SK-N-SH (cell line): ENCODE measurements at regions not wholly inside any gene's neighbourhood (a gene's known extent, or its start where the extent isn't known, plus 50 kb on each side); places are given as distances from the start of the nearest gene placed in this dataset.
"Not testable (repeated sequence)": the region's sequence is repeated elsewhere in the genome, so short reads cannot be mapped to it uniquely, and the experiment has no call there.

Experiments
- CTCF ChIA-PET: fragments of 300-600, 350-600 bp; formaldehyde crosslinking; extraction: SDS; loops from one replicate; lab custom pipeline; 2021; lab: Yijun Ruan, JAX
- POLR2A ChIA-PET: fragments of 350-600 bp; sonication (Branson Sonifier 250); formaldehyde crosslinking; extraction: SDS; loops from one replicate; lab custom pipeline; 2020; ENCODE audit warnings: antibody characterized with exemption, inconsistent platforms; lab: Yijun Ruan, JAX
- DNase-seq: peaks from one replicate; pipeline ENCODE4 v3.0.0; 2012
- H2AFZ ChIP-seq: fragments of 200-600 bp; sonication (generic); 2 replicates; pipeline ENCODE4 v1.8.1; 2016; ENCODE audit warnings: antibody characterized with exemption, mild to moderate bottlenecking, low read depth
- H3F3A ChIP-seq: fragments of 200-600 bp; sonication (generic); replicated peaks from 2 replicates; pipeline ENCODE3; 2016; ENCODE audit warnings: antibody characterized with exemption, mild to moderate bottlenecking; ENCODE audit not compliant: insufficient read depth
- H3K27ac ChIP-seq, 2 experiments: fragments of 200-500 bp in 1 of 2; fragments of 200-600 bp in 1 of 2; sonication (Bioruptor generic) in 1 of 2; sonication (generic), shearing (Covaris generic) in 1 of 2; 2 replicates each; pipeline versions ENCODE4 v1.5.1 to v1.6.1; 2014 to 2016; ENCODE audit warnings: low read depth in 2 of 2, inconsistent platforms in 1 of 2, low read length in 1 of 2, mild to moderate bottlenecking in 1 of 2, mixed read lengths in 1 of 2
- H3K27me3 ChIP-seq: fragments of 200-600 bp; sonication (generic), shearing (Covaris generic); 2 replicates; pipeline ENCODE4 v1.6.1; 2016; ENCODE audit warnings: mixed run types; ENCODE audit not compliant: insufficient read depth
- H3K36me3 ChIP-seq, 2 experiments: fragments of 200-500 bp in 1 of 2; fragments of 200-600 bp in 1 of 2; sonication (Bioruptor generic) in 1 of 2; sonication (generic) in 1 of 2; replicated peaks in 1 of 2; 2 replicates each; pipeline versions ENCODE3 to v1.5.1; 2014 to 2016; ENCODE audit warnings: low read length in 1 of 2, mild to moderate bottlenecking in 1 of 2; ENCODE audit not compliant: insufficient read depth in 2 of 2, control insufficient read depth in 1 of 2
- H3K4me1 ChIP-seq, 2 experiments: fragments of 200-500 bp in 1 of 2; fragments of 200-600 bp in 1 of 2; sonication (Bioruptor generic) in 1 of 2; sonication (generic), shearing (Covaris generic) in 1 of 2; 2 replicates each; pipeline versions ENCODE4 v1.5.1 to v1.6.1; 2014 to 2016; ENCODE audit warnings: low read depth in 1 of 2, low read length in 1 of 2, mixed run types in 1 of 2; ENCODE audit not compliant: insufficient read depth in 2 of 2, control insufficient read depth in 1 of 2
- H3K4me2 ChIP-seq: fragments of 200-600 bp; sonication (generic), shearing (Covaris generic); 2 replicates; pipeline ENCODE4 v1.6.1; 2017; ENCODE audit warnings: mixed run types
- H3K4me3 ChIP-seq, 2 experiments: fragments of 200-500 bp in 1 of 2; fragments of 200-600 bp in 1 of 2; sonication (Bioruptor generic) in 1 of 2; sonication (generic), shearing (Covaris generic) in 1 of 2; 2 replicates each; pipeline versions ENCODE4 v1.5.1 to v1.8.1; 2014 to 2016; ENCODE audit warnings: low read depth in 2 of 2, inconsistent platforms in 1 of 2, low read length in 1 of 2, mild to moderate bottlenecking in 1 of 2, mixed read lengths in 1 of 2, moderate library complexity in 1 of 2
- H3K79me2 ChIP-seq: fragments of 200-600 bp; sonication (generic); 2 replicates; pipeline ENCODE4 v1.8.1; 2017; ENCODE audit warnings: mild to moderate bottlenecking; ENCODE audit not compliant: insufficient read depth
- H3K9ac ChIP-seq: fragments of 200-600 bp; sonication (generic); 2 replicates; pipeline ENCODE4 v1.6.1; 2017; ENCODE audit warnings: mixed run types
- H3K9me2 ChIP-seq: fragments of 200-600 bp; sonication (generic); 2 replicates; pipeline ENCODE4 v1.6.1; 2017; ENCODE audit warnings: mixed run types
- H3K9me3 ChIP-seq: fragments of 200-600 bp; sonication (generic); 2 replicates; pipeline ENCODE4 v1.6.1; 2017; ENCODE audit warnings: mixed run types, mild to moderate bottlenecking, moderate library complexity
- H4K20me1 ChIP-seq: fragments of 200-600 bp; sonication (generic); 2 replicates; pipeline ENCODE4 v1.6.1; 2017; ENCODE audit warnings: mild to moderate bottlenecking, mixed run types; ENCODE audit not compliant: insufficient read depth
- CHD2 ChIP-seq: fragments of 150-350 bp; IDR thresholded peaks from 2 replicates; pipeline ENCODE4 v1.6.1; 2018; ENCODE audit warnings: low read length; ENCODE audit not compliant: partially characterized antibody
- CTCF ChIP-seq: fragments of 200-600 bp; sonication (generic); IDR thresholded peaks from 2 replicates; pipeline ENCODE4 v1.6.1; 2017; ENCODE audit warnings: antibody characterized with exemption, mild to moderate bottlenecking, moderate library complexity
- ELF1 ChIP-seq: IDR thresholded peaks from 2 replicates; pipeline ENCODE4 v1.4.0; 2012
- IRF3 ChIP-seq: fragments of 150-350 bp; IDR thresholded peaks from 2 replicates; pipeline ENCODE4 v1.6.1; 2016; ENCODE audit warnings: mild to moderate bottlenecking, low read depth, low read length
- MXI1 ChIP-seq: IDR thresholded peaks from 2 replicates; pipeline ENCODE4 v1.6.1; 2012; ENCODE audit warnings: mild to moderate bottlenecking, low read depth, low read length, improper control_type of control experiment
- NFIC ChIP-seq: IDR thresholded peaks from 2 replicates; pipeline ENCODE4 v1.4.0; 2012; ENCODE audit warnings: borderline replicate concordance
- NRF1 ChIP-seq: IDR thresholded peaks from 2 replicates; pipeline ENCODE4 v1.6.1; 2012; ENCODE audit warnings: low read depth, mild to moderate bottlenecking, low read length
- PBX3 ChIP-seq: IDR thresholded peaks from 2 replicates; pipeline ENCODE4; 2012
- POLR2AphosphoS5 ChIP-seq: IDR thresholded peaks from 2 replicates; pipeline ENCODE4 v1.6.1; 2012; ENCODE audit warnings: low read depth, low read length
- RCOR1 ChIP-seq: fragments of 150-350 bp; IDR thresholded peaks from 2 replicates; pipeline ENCODE4 v1.6.1; 2017; ENCODE audit warnings: antibody characterized with exemption, low read length
- SMC3 ChIP-seq: IDR thresholded peaks from 2 replicates; pipeline ENCODE4 v1.6.1; 2012; ENCODE audit warnings: low read depth, low read length, improper control_type of control experiment
- TAF1 ChIP-seq: IDR thresholded peaks from 2 replicates; pipeline ENCODE4 v1.6.1; 2012; ENCODE audit warnings: low read depth, mild to moderate bottlenecking, low read length, moderate library complexity, borderline replicate concordance
- TCF12 ChIP-seq: IDR thresholded peaks from 2 replicates; pipeline ENCODE4 v1.4.0; 2012
- USF2 ChIP-seq: fragments of 150-350 bp; IDR thresholded peaks from 2 replicates; pipeline ENCODE4 v1.6.1; 2017; ENCODE audit warnings: antibody characterized with exemption, low read length, low read depth, borderline replicate concordance
- WGBS: methylation state at CpG from one replicate; pipeline ENCODE4 v1.1.6; 2017; ENCODE audit warnings: low lambda C conversion rate; 5-methylcytosine and 5-hydroxymethylcytosine counted together

- H3K9me3 ChIP-seq: no peaks in the 10 kb centered on the region
- no peaks in the 10 kb centered on the region for H3F3A ChIP-seq
- no peak overlapping the region for H3K27ac ChIP-seq
- DNase-seq: no peak
- H4K20me1 ChIP-seq: no peaks in the 10 kb centered on the region
- ChIA-PET POLR2A (no interaction called here), CTCF (no interaction called here)
- H3K9ac ChIP-seq: no peak overlapping the region
- H3K4me3 ChIP-seq: no peak overlapping the region
- H3K4me2 ChIP-seq: peak overlapping the region; percentile 41; the same call in 1 of the 2 replicates
- H2AFZ ChIP-seq: no peak overlapping the region
- H3K36me3 ChIP-seq: no peaks in the 10 kb centered on the region
- no peaks in the 10 kb centered on the region for H3K4me1 ChIP-seq
- H3K9me2 ChIP-seq: no peaks in the 10 kb centered on the region
- WGBS: 18% methylated on average over 6 of the region's 6 CpGs
- no peaks in the 10 kb centered on the region for H3K79me2 ChIP-seq
- peaks cover 30% of the 10 kb centered on the region; the same call in 1 of the 2 replicates for H3K27me3 ChIP-seq
- TF ChIP-seq MXI1 (no peak), RCOR1 (no peak), POLR2AphosphoS5 (no peak), NFIC (no peak), TCF12 (no peak), USF2 (no peak), TAF1 (no peak), ELF1 (no peak)
- TF ChIP-seq, all 33 proteins: peak for 0
Measured at GRCh38 chr19:29040951-29041350, 172.0 kb downstream of the UQCRFS1 start.

GRCh38 chr19:29040292-29040691 lies 172.7 kb downstream of the UQCRFS1 start:
- TF ChIP-seq SMC3 (no peak), MXI1 (no peak), IRF3 (no peak), NRF1 (no peak), PBX3 (no peak), USF2 (no peak), CHD2 (no peak), CTCF (no peak)
- TF ChIP-seq, all 33 proteins: peak for 0
- 23% methylated on average over 7 of the region's 7 CpGs for WGBS
- H3K36me3 ChIP-seq: no peaks in the 10 kb centered on the region
- no peak overlapping the region for H2AFZ ChIP-seq
- ChIA-PET CTCF (no interaction called here), POLR2A (no interaction called here)
- H3K9ac ChIP-seq: no peak overlapping the region
- H3K4me3 ChIP-seq: no peak overlapping the region
- no peaks in the 10 kb centered on the region for H4K20me1 ChIP-seq
- no peak overlapping the region for H3K27ac ChIP-seq
- H3K4me1 ChIP-seq: no peaks in the 10 kb centered on the region
- H3K79me2 ChIP-seq: no peaks in the 10 kb centered on the region
- peaks cover 26% of the 10 kb centered on the region; the same call in 1 of the 2 replicates for H3K27me3 ChIP-seq
- no peak overlapping the region for H3K4me2 ChIP-seq
- no peaks in the 10 kb centered on the region for H3K9me3 ChIP-seq
- DNase-seq: no peak
- no peaks in the 10 kb centered on the region for H3F3A ChIP-seq
- no peaks in the 10 kb centered on the region for H3K9me2 ChIP-seq

GRCh38 chr19:29039036-29039435 lies 173.9 kb downstream of the UQCRFS1 start:
- POLR2A ChIA-PET, H4K20me1 ChIP-seq, H3K4me3 ChIP-seq, H3K27ac ChIP-seq, H2AFZ ChIP-seq, H3F3A ChIP-seq, H3K9me2 ChIP-seq, H3K9ac ChIP-seq, H3K4me1 ChIP-seq, CTCF ChIA-PET, H3K79me2 ChIP-seq, H3K36me3 ChIP-seq, H3K4me2 ChIP-seq, DNase-seq, H3K9me3 ChIP-seq: not testable (repeated sequence)
- peaks cover 24% of the 10 kb centered on the region; the same call in 1 of the 2 replicates for H3K27me3 ChIP-seq
- 11% methylated on average over 3 of the region's 3 CpGs for WGBS
